ENCODE measurements at regions not wholly inside any gene's neighbourhood (a gene's known extent, or its start where the extent isn't known, plus 50 kb on each side); places are given as distances from the start of the nearest gene placed in this dataset.
"Not testable (repeated sequence)": the region's sequence is repeated elsewhere in the genome, so short reads cannot be mapped to it uniquely, and the experiment has no call there.

DNA sequence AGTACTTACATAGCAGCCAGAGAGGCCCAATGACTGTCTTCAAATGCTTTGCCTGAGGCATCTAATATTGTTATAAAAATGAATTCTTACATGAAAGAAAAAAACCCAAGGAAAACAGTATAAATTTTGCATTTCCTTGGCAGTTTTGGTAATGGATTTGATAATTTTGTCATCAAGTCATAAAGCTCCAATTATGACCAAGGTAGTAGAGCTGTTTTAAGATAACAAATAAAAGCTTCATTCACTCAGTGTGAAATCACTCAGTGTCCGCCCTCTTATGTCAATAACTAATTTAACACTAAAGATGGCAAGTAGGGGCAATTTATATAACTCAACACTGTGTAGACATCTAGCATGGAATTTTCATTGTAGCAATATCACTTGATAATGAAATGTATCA is 193.9 kb downstream of the ANKRD7 start:
- Histone ChIP-seq H3K27ac (ENCODE audit: low read length) (no peak overlapping the region), H3K27me3 (ENCODE audit: low read depth, low read length) (no peaks in the 10 kb centered on the region), H3K4me3 (ENCODE audit: low read depth in 1 of 2, low read length in 2 of 2) (no peak overlapping the region), H3K36me3 (ENCODE audit: control insufficient read depth in 1 of 2, insufficient read depth in 2 of 2, low read length in 2 of 2) (no peaks in the 10 kb centered on the region), H3K4me1 (ENCODE audit: control insufficient read depth in 1 of 2, insufficient read depth in 2 of 2, low read length in 2 of 2) (no peaks in the 10 kb centered on the region), H3K9me3 (ENCODE audit: control insufficient read depth in 1 of 2, low read length in 2 of 2) (no peaks in the 10 kb centered on the region)

DNA sequence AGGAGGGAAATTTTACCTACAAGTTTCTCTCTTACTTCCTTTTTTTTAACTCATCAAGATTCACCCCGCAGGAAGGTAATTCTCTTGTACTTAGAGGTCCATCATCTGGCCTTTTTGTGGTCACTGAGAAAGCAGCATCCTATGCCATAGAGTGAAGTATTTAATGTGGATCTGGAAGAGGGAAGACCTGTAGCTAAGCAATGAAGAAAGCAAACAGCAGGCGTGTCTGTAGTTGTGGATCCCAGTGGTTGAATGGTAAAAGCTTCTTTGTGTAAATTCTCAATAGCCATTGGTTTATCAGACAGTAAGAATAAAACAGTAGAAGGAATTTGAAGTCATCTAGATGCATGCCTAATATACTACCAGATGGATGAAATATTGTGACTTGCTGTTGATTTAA is 196.4 kb downstream of the ANKRD7 start:
- Histone ChIP-seq H3K4me1 (ENCODE audit: control insufficient read depth in 1 of 2, insufficient read depth in 2 of 2, low read length in 2 of 2) (no peaks in the 10 kb centered on the region), H3K4me3 (ENCODE audit: low read depth in 1 of 2, low read length in 2 of 2) (no peak overlapping the region), H3K9me3 (ENCODE audit: control insufficient read depth in 1 of 2, low read length in 2 of 2) (no peaks in the 10 kb centered on the region), H3K27ac (ENCODE audit: low read length) (no peak overlapping the region), H3K36me3 (ENCODE audit: control insufficient read depth in 1 of 2, insufficient read depth in 2 of 2, low read length in 2 of 2) (no peaks in the 10 kb centered on the region), H3K27me3 (ENCODE audit: low read depth, low read length) (no peaks in the 10 kb centered on the region)

DNA sequence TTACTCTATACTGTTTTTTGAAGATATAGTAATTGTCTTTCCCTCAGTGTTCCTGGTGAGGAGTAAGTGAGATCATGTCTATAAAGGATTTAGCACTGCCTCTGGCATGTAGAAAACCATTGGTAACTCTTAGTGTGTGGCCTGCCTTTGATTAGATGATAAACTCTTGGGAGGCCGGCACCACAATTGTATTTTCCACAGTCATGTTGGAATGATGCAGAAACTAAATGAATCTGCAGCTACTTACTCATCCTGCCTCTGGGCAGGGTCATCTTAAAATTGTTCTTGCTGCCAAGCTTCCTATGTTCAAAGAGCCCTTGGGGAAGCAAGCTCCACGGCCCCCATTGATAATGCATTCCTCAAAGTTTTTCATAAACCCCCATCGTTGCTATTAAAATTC is 204.6 kb downstream of the ANKRD7 start:
- no peaks in the 10 kb centered on the region for H3K36me3 ChIP-seq (ENCODE audit: control insufficient read depth in 1 of 2, insufficient read depth in 2 of 2, low read length in 2 of 2)
- H3K9me3 ChIP-seq (ENCODE audit: control insufficient read depth in 1 of 2, low read length in 2 of 2), result peaks cover 0 to 2% of the 10 kb centered on the region in 2 donors
- H3K4me3 ChIP-seq (ENCODE audit: low read depth in 1 of 2, low read length in 2 of 2), result no peak overlapping the region
- no peak overlapping the region for H3K27ac ChIP-seq (ENCODE audit: low read length)
- no peaks in the 10 kb centered on the region for H3K27me3 ChIP-seq (ENCODE audit: low read depth, low read length)
- no peaks in the 10 kb centered on the region for H3K4me1 ChIP-seq (ENCODE audit: control insufficient read depth in 1 of 2, insufficient read depth in 2 of 2, low read length in 2 of 2)

DNA sequence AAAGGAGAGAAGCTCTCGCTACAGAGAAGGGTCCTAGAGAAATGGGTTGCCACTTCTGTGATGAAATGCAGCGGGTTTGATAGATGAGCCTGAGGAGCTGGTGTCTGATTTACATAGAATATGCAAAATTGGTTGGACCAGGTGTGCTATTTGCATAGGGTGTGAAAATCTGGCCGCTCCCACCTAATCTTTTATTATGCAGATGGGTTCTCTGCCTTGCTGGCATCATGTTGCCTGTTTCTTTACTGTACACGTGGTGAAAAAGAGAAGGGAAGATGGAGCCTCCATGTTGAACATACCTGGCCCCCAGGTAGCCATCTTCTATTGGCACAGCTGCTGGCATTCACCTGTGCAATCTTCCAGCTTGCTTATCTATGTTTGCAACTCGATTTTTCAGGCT is 212.2 kb downstream of the ANKRD7 start:
- Histone ChIP-seq H3K27me3 (ENCODE audit: low read depth, low read length) (no peaks in the 10 kb centered on the region), H3K9me3 (ENCODE audit: control insufficient read depth in 1 of 2, low read length in 2 of 2) (peaks cover 0 to 9% of the 10 kb centered on the region in 2 donors), H3K36me3 (ENCODE audit: control insufficient read depth in 1 of 2, insufficient read depth in 2 of 2, low read length in 2 of 2) (no peaks in the 10 kb centered on the region), H3K4me1 (ENCODE audit: control insufficient read depth in 1 of 2, insufficient read depth in 2 of 2, low read length in 2 of 2) (no peaks in the 10 kb centered on the region), H3K27ac (ENCODE audit: low read length) (no peak overlapping the region), H3K4me3 (ENCODE audit: low read depth in 1 of 2, low read length in 2 of 2) (no peak overlapping the region)

DNA sequence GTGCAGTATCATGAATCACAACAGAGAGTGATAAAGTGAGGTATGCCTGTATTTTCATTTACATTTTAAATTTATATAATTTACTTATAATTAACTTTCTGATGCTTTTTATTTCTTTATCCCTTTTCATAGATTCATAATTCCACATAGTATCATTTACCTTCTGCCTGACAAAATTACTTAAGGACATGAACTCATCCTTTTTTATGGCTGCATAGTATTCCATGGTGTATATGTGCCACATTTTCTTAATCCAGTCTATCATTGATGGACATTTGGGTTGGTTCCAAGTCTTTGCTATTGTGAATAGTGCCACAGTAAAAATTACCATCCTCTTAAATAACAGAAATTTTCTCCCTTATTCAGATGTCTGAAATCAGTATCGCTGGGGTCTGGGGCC is 224.5 kb downstream of the ANKRD7 start:
- not testable (repeated sequence) for H3K9me3 ChIP-seq (ENCODE audit: control insufficient read depth in 1 of 2, low read length in 2 of 2); H3K36me3 ChIP-seq (ENCODE audit: control insufficient read depth in 1 of 2, insufficient read depth in 2 of 2, low read length in 2 of 2); H3K4me3 ChIP-seq (ENCODE audit: low read depth in 1 of 2, low read length in 2 of 2); H3K27me3 ChIP-seq (ENCODE audit: low read depth, low read length); H3K4me1 ChIP-seq (ENCODE audit: control insufficient read depth in 1 of 2, insufficient read depth in 2 of 2, low read length in 2 of 2); H3K27ac ChIP-seq (ENCODE audit: low read length)

DNA sequence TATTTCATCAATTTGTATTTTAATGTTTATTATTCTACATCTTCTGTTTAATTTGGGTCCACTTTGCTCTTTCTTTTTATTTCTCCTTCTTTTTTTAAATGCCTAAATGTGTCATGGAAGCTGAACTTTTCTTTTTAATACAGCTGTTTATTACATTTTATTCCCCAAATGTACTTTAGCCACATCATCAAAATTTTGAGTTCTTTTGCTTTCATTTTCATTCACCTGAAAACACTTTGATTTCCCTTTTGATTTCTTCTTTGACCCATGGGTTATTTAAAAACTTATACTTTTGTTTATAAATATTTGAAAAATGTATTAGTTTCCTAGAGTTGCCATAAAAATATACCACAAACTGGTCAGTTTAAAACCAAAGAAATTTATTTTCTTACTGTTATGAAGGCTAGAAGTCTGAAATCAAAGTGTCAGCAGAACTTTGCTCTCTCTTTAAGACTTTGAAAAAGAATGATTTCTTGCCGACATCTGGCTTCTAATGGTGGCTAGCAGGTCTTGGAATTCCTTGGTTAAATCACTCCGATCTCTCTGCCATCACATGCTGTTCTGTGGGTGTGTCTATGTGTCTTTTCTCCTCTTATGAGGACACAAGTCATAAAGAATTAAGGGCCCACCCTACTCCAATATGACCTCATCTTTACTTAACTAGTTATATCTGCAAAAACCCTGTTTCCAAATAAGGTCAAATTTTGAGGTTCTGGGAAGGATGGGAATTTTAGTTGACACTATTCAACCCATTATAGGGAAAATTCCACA is 225.5 kb downstream of the ANKRD7 start:
- no peaks in the 10 kb centered on the region for H3K4me1 ChIP-seq (ENCODE audit: control insufficient read depth in 1 of 2, insufficient read depth in 2 of 2, low read length in 2 of 2)
- no peaks in the 10 kb centered on the region for H3K36me3 ChIP-seq (ENCODE audit: control insufficient read depth in 1 of 2, insufficient read depth in 2 of 2, low read length in 2 of 2)
- no peak overlapping the region for H3K4me3 ChIP-seq (ENCODE audit: low read depth in 1 of 2, low read length in 2 of 2)
- H3K27me3 ChIP-seq (ENCODE audit: low read depth, low read length), result no peaks in the 10 kb centered on the region
- H3K9me3 ChIP-seq (ENCODE audit: control insufficient read depth in 1 of 2, low read length in 2 of 2), result no peaks in the 10 kb centered on the region
- H3K27ac ChIP-seq (ENCODE audit: low read length), result no peak overlapping the region

DNA sequence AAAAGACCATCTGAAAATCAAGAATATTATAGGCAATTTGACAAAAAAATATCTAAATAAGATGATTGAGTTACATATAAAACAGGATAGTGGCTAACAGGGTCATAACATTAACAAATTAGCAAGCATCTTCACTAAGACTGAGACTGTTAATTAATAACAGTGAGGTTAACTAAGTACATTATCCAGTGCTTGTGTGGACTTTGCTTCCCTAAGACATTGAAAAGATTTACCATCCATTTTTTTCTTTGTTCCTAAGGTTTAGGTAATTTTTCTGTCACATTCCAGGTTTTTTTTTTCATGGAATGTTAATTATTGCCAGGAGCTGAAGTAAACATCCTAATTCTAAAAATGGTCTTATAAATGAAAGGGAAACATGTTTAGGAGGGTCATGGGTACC is 227.6 kb downstream of the ANKRD7 start:
- Histone ChIP-seq H3K27ac (ENCODE audit: low read length) (no peak overlapping the region), H3K4me3 (ENCODE audit: low read depth in 1 of 2, low read length in 2 of 2) (no peak overlapping the region), H3K9me3 (ENCODE audit: control insufficient read depth in 1 of 2, low read length in 2 of 2) (no peaks in the 10 kb centered on the region), H3K36me3 (ENCODE audit: control insufficient read depth in 1 of 2, insufficient read depth in 2 of 2, low read length in 2 of 2) (no peaks in the 10 kb centered on the region), H3K4me1 (ENCODE audit: control insufficient read depth in 1 of 2, insufficient read depth in 2 of 2, low read length in 2 of 2) (no peaks in the 10 kb centered on the region), H3K27me3 (ENCODE audit: low read depth, low read length) (no peaks in the 10 kb centered on the region)

DNA sequence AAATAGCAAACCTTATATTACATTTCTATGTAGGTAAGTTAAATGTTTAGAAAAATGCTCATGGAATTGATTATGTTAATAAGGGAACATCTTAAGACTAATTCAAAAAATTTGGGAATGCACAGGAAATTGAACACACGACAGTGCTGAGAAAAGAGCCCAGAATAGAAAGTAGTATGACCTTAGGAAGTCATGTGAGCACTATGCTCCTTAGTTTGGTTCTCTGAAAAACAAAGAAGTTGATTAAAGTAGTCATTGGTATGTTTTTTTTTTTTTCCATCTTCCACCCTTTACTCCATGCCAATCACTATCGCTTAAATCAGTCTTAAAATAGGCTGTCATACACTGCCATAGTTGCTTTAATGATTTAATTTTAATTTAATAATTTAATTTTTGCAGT is 242.9 kb downstream of the ANKRD7 start:
- Histone ChIP-seq H3K27ac (ENCODE audit: low read length) (no peak overlapping the region), H3K36me3 (ENCODE audit: control insufficient read depth in 1 of 2, insufficient read depth in 2 of 2, low read length in 2 of 2) (no peaks in the 10 kb centered on the region), H3K9me3 (ENCODE audit: control insufficient read depth in 1 of 2, low read length in 2 of 2) (no peaks in the 10 kb centered on the region), H3K27me3 (ENCODE audit: low read depth, low read length) (no peaks in the 10 kb centered on the region), H3K4me1 (ENCODE audit: control insufficient read depth in 1 of 2, insufficient read depth in 2 of 2, low read length in 2 of 2) (no peaks in the 10 kb centered on the region), H3K4me3 (ENCODE audit: low read depth in 1 of 2, low read length in 2 of 2) (no peak overlapping the region)

DNA sequence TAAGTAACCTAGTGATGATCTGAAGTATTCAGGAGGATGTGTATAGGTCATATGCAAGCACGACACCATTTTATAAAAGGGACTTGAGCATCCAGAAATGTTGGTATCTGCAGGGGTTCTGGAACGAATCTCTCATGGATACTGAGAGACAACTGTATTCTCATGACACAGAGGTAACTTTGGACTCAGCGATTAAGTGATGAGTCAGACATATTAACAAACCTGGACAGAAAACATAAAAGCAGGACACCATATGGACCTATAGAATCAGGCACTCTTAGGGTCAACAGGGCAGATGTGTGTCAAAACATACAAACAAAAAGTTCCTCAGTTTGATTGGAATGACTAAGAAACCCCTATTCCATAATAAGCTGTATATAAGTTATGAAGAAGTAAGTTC is 248.1 kb downstream of the ANKRD7 start:
- H3K27me3 ChIP-seq (ENCODE audit: low read depth, low read length), result no peaks in the 10 kb centered on the region
- H3K9me3 ChIP-seq (ENCODE audit: control insufficient read depth in 1 of 2, low read length in 2 of 2), result no peaks in the 10 kb centered on the region
- no peaks in the 10 kb centered on the region for H3K4me1 ChIP-seq (ENCODE audit: control insufficient read depth in 1 of 2, insufficient read depth in 2 of 2, low read length in 2 of 2)
- no peak overlapping the region for H3K27ac ChIP-seq (ENCODE audit: low read length)
- no peak overlapping the region for H3K4me3 ChIP-seq (ENCODE audit: low read depth in 1 of 2, low read length in 2 of 2)
- H3K36me3 ChIP-seq (ENCODE audit: control insufficient read depth in 1 of 2, insufficient read depth in 2 of 2, low read length in 2 of 2), result no peaks in the 10 kb centered on the region

DNA sequence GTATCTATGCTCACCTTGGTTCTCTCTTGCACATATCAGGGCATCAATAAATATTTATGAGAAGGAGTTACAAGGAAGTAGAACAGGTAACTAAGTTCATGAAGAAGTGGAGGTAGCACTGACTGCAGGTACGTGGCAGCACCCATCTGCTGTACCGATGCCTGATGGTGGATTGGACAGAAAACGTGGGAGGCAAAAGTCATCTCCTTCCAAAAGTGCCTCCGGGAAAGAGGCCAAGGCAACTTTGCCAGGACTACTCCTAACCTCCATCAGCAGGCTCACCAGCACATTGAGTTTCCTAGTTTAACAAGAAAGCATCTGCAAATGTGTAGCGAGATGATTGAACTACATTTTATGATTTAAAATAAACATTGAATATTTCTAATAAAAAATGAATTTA is 248.8 kb downstream of the ANKRD7 start:
- Histone ChIP-seq H3K4me1 (ENCODE audit: control insufficient read depth in 1 of 2, insufficient read depth in 2 of 2, low read length in 2 of 2) (no peaks in the 10 kb centered on the region), H3K36me3 (ENCODE audit: control insufficient read depth in 1 of 2, insufficient read depth in 2 of 2, low read length in 2 of 2) (no peaks in the 10 kb centered on the region), H3K27ac (ENCODE audit: low read length) (no peak overlapping the region), H3K27me3 (ENCODE audit: low read depth, low read length) (no peaks in the 10 kb centered on the region), H3K9me3 (ENCODE audit: control insufficient read depth in 1 of 2, low read length in 2 of 2) (no peaks in the 10 kb centered on the region), H3K4me3 (ENCODE audit: low read depth in 1 of 2, low read length in 2 of 2) (no peak overlapping the region)

DNA sequence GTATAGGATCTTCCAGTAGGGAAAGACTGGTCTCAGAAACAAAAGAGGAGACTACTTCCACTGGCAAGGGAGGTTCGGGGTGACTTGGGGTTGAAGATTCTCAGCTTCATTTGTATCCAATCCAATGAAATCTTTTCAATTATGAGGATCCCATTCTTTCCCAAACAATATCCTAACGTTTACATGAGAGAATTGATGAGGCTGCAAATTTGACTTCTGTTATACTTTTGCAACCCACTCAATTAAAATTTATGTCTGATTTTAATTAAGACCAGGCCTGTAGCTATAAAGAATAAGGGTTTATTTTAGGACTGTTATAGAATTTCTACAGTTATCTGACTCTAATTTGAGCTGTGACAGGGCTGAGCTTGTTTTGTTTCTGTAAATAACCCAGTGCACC is 251.5 kb downstream of the ANKRD7 start:
- no peak overlapping the region for H3K27ac ChIP-seq (ENCODE audit: low read length)
- no peaks in the 10 kb centered on the region for H3K9me3 ChIP-seq (ENCODE audit: control insufficient read depth in 1 of 2, low read length in 2 of 2)
- H3K27me3 ChIP-seq (ENCODE audit: low read depth, low read length), result no peaks in the 10 kb centered on the region
- no peaks in the 10 kb centered on the region for H3K36me3 ChIP-seq (ENCODE audit: control insufficient read depth in 1 of 2, insufficient read depth in 2 of 2, low read length in 2 of 2)
- H3K4me1 ChIP-seq (ENCODE audit: control insufficient read depth in 1 of 2, insufficient read depth in 2 of 2, low read length in 2 of 2), result no peaks in the 10 kb centered on the region
- no peak overlapping the region for H3K4me3 ChIP-seq (ENCODE audit: low read depth in 1 of 2, low read length in 2 of 2)

DNA sequence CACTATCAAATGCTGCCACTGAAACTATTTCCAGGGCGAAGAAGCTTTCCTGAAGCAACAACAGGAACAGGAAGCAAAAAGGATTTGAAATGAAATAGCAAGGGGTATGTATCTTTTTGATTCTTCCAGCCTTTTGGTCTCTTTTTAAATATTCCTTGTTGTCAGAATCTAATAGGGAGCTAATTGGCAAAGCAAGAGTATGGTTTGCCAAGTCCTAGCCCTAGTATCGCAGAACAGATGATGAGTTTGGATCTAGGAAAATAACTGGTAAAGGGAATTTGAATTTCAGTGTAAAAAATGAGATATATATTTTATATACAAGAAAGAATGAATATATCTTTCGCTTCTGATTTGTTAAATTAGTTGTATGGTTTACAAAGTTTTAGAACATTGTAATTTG is 252.5 kb downstream of the ANKRD7 start:
- Histone ChIP-seq H3K27me3 (ENCODE audit: low read depth, low read length) (no peaks in the 10 kb centered on the region), H3K4me3 (ENCODE audit: low read depth in 1 of 2, low read length in 2 of 2) (no peak overlapping the region), H3K9me3 (ENCODE audit: control insufficient read depth in 1 of 2, low read length in 2 of 2) (peaks cover 0 to 4% of the 10 kb centered on the region in 2 donors), H3K27ac (ENCODE audit: low read length) (no peak overlapping the region), H3K36me3 (ENCODE audit: control insufficient read depth in 1 of 2, insufficient read depth in 2 of 2, low read length in 2 of 2) (no peaks in the 10 kb centered on the region), H3K4me1 (ENCODE audit: control insufficient read depth in 1 of 2, insufficient read depth in 2 of 2, low read length in 2 of 2) (no peaks in the 10 kb centered on the region)
